Activated T-cell treated with anti-CD3 and anti-CD28 coated beads, Interleukin-2, amount 50 U/mL, for 4 hours (primary cell): ENCODE measurements at regions not wholly inside any gene's neighbourhood (a gene's known extent, or its start where the extent isn't known, plus 50 kb on each side); places are given as distances from the start of the nearest gene placed in this dataset.

Experiments used
- ATAC-seq, 2 donors: fragments of 200-7000 bp; cut with Tn5 transposase; one replicate each; pipeline ENCODE4 v1.10.0; 2021
- DNase-seq: peaks from one replicate; pipeline ENCODE4 v3.0.0-alpha.2; 2020
- H3K27me3 Mint-ChIP-seq: one replicate; pipeline ENCODE4 v1.8.0; 2021; ENCODE audit warnings: low read depth, mixed read lengths
- H3K36me3 Mint-ChIP-seq: one replicate; pipeline ENCODE4 v1.8.0; 2022; ENCODE audit warnings: mixed read lengths; ENCODE audit not compliant: insufficient read depth
- H3K4me1 Mint-ChIP-seq: one replicate; pipeline ENCODE4 v1.8.0; 2021; ENCODE audit warnings: low read depth, mixed read lengths
- H3K4me3 Mint-ChIP-seq: one replicate; pipeline ENCODE4 v1.8.0; 2021; ENCODE audit warnings: mild to moderate bottlenecking, moderate library complexity, mixed read lengths
- H3K9me3 Mint-ChIP-seq: one replicate; pipeline ENCODE4 v1.8.0; 2021; ENCODE audit warnings: mixed read lengths

DNA sequence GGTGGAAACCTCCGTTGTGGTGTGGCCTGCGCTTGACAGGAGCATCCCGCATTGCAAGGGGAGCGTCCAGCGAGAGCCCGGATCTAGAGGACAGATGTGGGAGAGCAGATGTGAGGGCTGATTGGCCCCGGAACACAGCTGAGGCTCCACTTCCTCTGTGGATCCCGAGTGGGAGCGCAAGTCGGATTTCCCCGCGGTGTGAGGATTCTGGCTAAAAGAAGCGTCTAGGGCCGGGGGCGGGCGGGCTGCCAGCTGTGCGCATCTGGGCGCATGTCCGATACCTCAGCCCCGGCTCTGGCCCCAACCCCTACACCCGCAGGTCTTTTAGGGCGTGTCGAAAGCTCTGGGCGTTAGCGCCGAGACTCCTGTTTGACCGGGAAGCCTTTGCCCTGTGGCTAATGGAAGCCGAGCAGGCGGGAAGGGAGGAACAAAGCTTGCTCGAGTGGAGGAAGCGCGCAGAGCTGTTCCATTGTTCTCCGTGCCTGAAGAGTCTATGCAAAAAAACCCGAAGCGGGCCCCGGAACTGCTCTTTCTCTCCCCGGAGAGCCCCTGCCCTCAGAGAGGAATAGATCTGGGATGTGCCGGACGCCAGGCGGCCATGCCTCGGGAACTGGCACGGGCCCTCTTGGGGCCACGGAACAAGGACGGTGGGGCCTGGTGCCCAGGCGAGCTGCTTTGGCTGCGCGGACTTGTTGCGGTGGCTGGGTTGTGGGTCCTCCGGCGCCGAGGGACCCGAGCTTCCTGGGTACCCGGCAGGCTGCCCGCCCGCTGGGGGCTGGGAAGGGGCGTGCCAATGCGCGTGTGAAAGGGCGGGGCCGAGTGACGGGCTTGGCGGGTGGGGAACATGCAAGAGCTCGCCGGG is 111.1 kb downstream of the NAV1 start:
- peaks cover 36% of the 10 kb centered on the region for H3K27me3 Mint-ChIP-seq
- H3K36me3 Mint-ChIP-seq: no peaks in the 10 kb centered on the region
- H3K4me3 Mint-ChIP-seq: no peak overlapping the region
- no peak for DNase-seq
- no peaks in the 10 kb centered on the region for H3K4me1 Mint-ChIP-seq
- ATAC-seq: no peak
- H3K9me3 Mint-ChIP-seq: no peaks in the 10 kb centered on the region

DNA sequence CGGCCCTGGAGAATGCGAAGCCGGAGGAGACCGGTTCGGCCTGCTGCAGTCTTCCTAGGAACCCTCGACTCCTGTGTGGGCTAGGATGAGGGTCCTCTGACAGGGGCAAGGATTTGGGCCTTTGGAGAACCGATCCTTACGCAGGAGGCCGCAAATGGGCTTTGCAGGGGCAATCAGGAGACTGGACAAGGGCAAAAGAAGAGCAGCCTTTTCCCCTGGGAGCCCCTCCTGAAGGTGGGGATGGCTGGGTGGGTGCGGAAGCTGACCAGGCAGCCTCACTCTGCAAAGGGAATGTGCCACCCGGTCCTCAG is 111.7 kb downstream of the NAV1 start:
- Mint-ChIP-seq H3K4me1 (no peaks in the 10 kb centered on the region), H3K36me3 (no peaks in the 10 kb centered on the region), H3K27me3 (peaks cover 36% of the 10 kb centered on the region), H3K4me3 (no peak overlapping the region), H3K9me3 (no peaks in the 10 kb centered on the region)
- DNase-seq (no peak), ATAC-seq (no peak)

DNA sequence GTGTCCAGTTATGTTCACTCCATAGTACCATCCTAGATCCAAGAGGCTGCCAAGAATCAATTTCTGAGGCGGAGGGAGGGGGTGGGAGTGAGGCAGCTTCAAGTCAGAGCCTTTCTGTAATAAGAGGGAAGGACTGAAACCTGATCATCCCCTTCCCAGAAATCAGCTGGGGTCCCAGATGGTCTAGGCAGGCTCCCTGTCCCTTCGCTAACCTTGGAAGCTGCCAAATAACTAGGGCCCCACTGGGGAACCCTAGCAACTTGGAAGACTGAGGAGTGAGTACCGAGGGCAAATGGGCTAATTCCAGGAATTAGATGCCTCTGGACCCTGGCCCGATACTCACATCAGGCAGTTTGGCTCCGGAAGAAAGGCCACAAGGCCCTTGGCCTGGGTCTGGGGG is 113.3 kb downstream of the NAV1 start:
- ATAC-seq (no peak), DNase-seq (no peak)
- Mint-ChIP-seq H3K4me1 (no peaks in the 10 kb centered on the region), H3K9me3 (no peaks in the 10 kb centered on the region), H3K36me3 (no peaks in the 10 kb centered on the region), H3K27me3 (peaks cover 26% of the 10 kb centered on the region), H3K4me3 (no peak overlapping the region)

DNA sequence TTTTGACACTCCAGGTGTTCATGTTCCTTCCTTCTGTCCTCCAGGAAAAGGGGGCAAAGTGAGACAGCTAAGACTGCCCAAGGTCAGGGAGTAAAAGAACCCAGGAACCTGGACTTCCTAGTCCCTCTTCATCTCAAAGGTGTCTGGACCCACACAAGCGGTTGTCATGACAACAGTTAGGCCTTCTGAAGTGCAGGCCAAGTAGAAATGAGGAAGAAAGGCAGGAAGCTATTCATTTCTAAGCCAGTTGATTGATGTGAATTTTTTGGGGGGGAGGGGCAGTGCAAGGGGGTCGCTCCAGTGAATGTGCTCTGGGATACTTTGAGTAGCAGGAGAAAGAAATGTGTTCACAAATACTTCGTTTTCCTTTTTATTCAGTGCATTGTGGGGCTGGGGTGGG is 114.3 kb downstream of the NAV1 start:
- DNase-seq (no peak), ATAC-seq (no peak)
- Mint-ChIP-seq H3K27me3 (peaks cover 16% of the 10 kb centered on the region), H3K9me3 (no peaks in the 10 kb centered on the region), H3K36me3 (no peaks in the 10 kb centered on the region), H3K4me1 (no peaks in the 10 kb centered on the region), H3K4me3 (no peak overlapping the region)

DNA sequence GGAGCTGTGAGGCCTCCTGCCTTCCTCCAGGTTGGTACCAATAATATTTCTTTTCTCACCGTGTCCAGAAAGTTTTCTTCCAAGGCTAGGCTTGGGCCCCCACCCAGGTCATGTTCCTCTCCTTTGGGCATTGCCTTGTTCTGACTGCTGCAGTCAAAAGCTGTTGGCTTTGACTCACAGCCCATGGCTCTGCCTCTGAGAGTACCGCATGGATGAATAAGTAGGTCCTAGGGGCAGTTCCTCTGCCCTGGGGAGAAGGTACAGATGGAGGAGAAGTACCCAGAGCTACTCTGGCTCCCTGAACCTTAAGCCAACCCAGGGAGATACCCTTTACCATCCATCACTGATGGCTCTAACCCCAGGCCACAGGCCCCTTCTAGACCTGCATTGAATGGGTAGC is 115.0 kb downstream of the NAV1 start:
- H3K36me3 Mint-ChIP-seq: no peaks in the 10 kb centered on the region
- no peak overlapping the region for H3K4me3 Mint-ChIP-seq
- no peaks in the 10 kb centered on the region for H3K9me3 Mint-ChIP-seq
- H3K4me1 Mint-ChIP-seq: no peaks in the 10 kb centered on the region
- no peak for DNase-seq
- H3K27me3 Mint-ChIP-seq: peaks cover 14% of the 10 kb centered on the region
- no peak for ATAC-seq

DNA sequence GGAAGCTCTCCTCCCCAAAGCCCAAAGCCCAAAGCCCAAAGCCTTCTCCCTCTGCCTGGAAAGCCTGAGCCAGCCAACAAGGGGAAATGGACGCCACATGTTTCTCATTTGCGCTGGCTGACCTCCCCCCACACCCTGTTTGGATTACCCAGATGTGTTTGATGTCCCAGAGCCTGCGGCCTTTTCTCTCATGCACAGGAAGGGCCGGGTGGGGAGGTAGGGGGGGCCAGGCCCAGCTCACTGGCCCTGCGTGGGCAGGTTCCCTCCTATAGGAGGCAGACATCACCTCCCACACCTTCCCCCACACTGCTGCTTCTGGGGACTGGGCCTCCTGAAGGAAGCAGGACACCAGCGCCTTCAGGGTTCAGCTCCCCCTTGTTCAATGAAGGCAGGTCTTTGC is 116.3 kb downstream of the NAV1 start:
- peaks cover 8% of the 10 kb centered on the region for H3K27me3 Mint-ChIP-seq
- H3K4me3 Mint-ChIP-seq: no peak overlapping the region
- H3K9me3 Mint-ChIP-seq: no peaks in the 10 kb centered on the region
- no peaks in the 10 kb centered on the region for H3K36me3 Mint-ChIP-seq
- no peak for DNase-seq
- ATAC-seq: no peak
- H3K4me1 Mint-ChIP-seq: no peaks in the 10 kb centered on the region

DNA sequence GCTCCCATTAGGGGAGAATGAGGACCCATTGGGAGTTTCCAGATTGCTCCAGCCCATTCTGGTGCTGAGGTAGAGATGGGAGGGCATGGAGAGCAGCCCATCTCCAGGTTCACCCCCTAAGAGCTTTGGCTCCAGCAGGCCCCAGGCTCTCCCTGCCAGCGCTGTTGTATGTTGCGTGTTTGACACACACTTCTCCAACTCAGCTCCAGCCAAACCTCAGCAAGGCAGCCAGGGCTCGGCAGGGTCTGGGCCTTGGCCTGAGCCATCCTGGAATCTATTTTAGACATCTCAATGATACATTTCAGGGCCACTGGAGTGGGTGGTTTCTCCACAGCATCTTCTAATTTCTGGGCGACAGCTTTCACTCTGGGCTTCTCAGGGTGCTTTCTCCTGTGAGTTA is 117.0 kb downstream of the NAV1 start:
- Mint-ChIP-seq H3K4me1 (no peaks in the 10 kb centered on the region), H3K27me3 (peaks cover 3% of the 10 kb centered on the region), H3K36me3 (no peaks in the 10 kb centered on the region), H3K9me3 (no peaks in the 10 kb centered on the region), H3K4me3 (no peak overlapping the region)
- ATAC-seq: no peak
- DNase-seq: no peak

DNA sequence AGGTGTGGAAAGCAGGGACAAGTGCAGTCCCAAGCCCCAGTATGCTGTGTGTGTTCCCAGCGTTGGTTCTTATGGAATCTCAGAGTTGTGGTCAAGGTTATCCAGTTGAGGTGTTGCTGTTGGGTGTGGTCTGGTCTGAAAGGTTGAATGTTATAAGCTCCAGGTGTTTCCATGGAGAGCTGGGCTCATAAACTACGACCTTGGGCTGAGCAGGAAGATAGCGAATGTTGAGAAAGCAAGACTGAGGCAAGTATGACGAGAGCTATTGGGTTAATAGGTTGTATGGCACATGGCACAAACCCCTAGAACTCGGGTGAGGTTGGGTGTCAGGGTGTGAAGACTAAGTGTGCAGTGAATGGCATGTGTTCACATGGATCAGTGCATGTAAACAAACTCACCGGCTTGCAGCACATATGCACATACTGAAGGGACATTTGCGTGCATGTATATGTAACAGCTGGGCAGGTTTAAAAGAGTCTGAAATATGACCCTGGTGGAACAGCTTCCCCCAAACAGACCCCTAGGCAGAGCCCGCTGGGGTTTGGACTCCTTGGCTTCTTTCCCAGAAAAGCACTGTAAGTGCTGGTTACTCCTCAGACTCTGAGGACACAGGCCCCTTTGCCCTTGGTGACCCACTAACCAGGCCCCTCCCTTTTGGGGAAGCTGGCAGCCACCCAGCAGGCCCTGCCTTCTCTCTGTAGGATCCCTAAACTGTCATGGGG is 117.5 kb downstream of the NAV1 start:
- no peaks in the 10 kb centered on the region for H3K4me1 Mint-ChIP-seq
- no peak overlapping the region for H3K4me3 Mint-ChIP-seq
- ATAC-seq: no peak
- H3K36me3 Mint-ChIP-seq: no peaks in the 10 kb centered on the region
- DNase-seq: no peak
- H3K27me3 Mint-ChIP-seq: peaks cover 2% of the 10 kb centered on the region
- no peaks in the 10 kb centered on the region for H3K9me3 Mint-ChIP-seq

DNA sequence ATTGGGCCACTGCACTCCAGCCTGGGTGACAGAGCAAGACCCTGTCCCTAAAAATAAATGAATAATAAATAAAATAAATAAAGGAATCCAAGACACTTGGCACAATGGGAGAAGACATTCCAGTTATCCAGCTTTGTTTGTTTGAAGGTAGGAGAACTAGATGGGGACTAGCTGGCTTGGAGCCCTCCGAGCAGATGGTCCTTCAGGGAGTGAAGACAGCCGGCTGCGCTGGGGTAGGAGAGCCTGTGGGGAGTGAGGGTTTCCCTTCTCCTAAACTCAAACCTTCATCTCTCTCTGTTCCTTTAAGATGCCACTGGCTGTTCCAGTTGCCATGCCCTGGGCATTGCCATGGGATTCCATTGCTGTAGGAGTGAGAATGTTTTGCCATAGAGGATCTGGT is 120.6 kb downstream of the NAV1 start:
- Mint-ChIP-seq H3K4me1 (no peaks in the 10 kb centered on the region), H3K9me3 (no peaks in the 10 kb centered on the region), H3K4me3 (no peak overlapping the region), H3K27me3 (peaks cover 3% of the 10 kb centered on the region), H3K36me3 (no peaks in the 10 kb centered on the region)
- ATAC-seq: no peak
- no peak for DNase-seq

DNA sequence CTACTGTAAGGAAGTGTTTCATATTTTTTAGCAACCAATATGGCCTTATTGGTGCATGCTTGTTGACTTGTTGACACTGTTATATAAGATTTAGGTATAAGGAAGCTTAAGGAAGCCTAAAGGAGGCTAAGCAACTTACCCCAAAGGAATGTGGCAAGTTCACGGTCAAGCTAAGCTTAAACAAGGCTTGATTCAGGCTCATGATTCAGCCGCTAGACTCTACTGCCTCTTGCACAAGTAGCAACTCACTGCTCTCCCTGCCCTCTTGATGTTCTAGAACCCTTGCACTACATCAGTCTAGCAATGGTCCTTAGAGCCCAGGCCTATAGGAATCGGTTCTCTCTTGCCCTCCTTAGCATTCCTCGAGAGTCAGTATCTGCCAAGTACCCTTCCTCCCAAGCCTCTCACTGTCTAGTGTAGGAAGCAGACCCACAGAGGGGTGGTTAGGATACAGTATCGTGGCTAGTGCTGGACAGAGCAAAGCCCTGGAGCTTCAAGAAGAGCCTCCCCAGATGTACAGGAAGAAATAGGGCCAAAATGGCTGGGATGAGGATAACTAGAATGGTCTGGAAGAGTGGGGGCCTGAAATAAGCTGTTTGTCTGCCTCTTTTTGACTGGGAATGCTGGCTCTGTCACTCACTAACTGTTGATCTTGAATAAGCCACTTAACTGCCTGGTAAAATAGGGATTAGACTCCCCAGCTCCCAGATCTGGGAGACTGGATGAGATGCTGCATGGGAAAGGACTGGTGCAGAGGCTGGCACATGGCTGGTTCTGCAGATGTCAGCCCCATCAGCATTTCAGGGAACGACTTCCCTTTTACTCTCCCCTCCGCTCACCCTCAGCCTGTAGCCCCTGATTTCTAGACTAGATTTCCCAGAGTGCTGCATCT is 122.2 kb downstream of the NAV1 start:
- ATAC-seq (no peak), DNase-seq (no peak)
- Mint-ChIP-seq H3K36me3 (no peaks in the 10 kb centered on the region), H3K4me1 (no peaks in the 10 kb centered on the region), H3K9me3 (no peaks in the 10 kb centered on the region), H3K4me3 (no peak overlapping the region), H3K27me3 (peaks cover 3% of the 10 kb centered on the region)

DNA sequence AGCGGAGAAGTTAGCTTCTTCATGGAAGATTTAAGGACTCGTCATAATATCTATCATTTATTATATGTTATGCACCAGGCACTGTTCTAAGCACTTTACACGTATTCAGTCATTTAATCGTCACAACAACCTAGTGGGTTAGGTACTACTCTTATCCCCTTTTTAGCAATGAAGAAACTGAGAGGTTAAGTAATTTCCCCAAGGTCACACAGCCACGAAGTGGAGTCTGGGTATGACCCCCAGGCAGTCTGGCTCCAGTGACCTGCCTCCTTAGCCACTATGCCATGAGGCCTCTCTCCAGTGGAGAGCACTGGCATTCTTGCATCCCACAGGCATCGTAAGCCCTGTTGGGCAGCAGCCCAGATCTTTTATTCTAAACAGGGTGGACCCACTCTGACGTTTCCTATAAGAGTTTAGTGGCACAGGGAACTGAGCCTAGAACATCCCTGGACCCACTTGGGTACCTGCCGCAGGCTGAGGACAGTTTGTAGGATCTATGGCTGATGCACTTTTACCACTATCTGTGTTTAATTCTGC is 123.0 kb downstream of the NAV1 start:
- ATAC-seq (no peak), DNase-seq (no peak)
- H3K4me1 Mint-ChIP-seq: no peaks in the 10 kb centered on the region
- H3K9me3 Mint-ChIP-seq: no peaks in the 10 kb centered on the region
- no peak overlapping the region for H3K4me3 Mint-ChIP-seq
- peaks cover 3% of the 10 kb centered on the region for H3K27me3 Mint-ChIP-seq
- H3K36me3 Mint-ChIP-seq: no peaks in the 10 kb centered on the region

DNA sequence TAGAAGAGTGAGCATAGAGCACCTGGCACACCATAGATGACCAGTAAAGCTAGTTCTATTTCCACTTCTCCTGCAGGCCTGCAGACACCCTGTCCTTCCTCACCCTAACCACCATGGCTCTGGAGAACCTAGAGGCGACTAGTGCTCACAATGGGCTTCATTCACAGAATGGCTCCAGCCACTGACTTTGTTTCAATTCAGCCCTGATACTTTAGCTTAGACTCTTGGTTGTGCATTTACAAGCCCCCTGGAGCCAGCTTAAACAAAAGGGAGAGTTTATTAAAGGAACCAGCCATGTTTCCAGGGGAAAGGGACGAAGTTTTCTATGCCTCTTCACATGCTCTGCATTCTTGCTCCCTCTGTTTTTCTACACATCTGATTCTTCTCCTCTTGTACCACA is 123.7 kb downstream of the NAV1 start:
- Mint-ChIP-seq H3K4me1 (no peaks in the 10 kb centered on the region), H3K4me3 (no peak overlapping the region), H3K9me3 (no peaks in the 10 kb centered on the region), H3K36me3 (no peaks in the 10 kb centered on the region), H3K27me3 (peaks cover 3% of the 10 kb centered on the region)
- no peak for ATAC-seq
- DNase-seq: no peak

DNA sequence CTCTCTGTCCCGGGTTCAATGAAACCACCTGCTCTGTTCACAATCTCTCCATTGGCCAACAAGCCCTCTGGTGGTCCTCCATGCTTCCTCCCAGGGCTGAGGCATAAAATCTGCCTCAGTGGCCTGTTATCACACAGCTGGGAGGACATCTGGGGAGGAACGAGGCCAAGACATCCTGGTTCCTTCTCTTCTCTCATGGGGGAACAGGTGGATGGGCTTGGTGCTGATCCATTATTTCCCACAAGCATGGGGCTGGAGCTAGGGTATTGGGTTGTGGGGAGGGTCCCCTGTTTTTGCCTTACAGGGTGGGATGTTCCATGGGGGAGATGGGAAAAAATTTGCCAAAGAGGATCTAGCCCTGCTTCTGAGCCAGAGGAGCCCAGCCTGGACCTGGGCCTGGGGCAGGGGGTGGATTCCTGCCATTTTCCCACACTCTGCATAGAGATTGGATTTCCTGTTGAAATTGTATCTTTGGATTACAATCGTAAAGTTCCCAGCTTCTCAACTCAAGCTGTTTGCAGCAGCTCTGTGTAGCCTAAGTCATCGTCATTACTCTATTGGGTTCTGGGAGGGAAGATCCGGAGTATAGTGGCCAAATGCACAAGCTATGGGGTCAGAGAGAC is 124.7 kb downstream of the NAV1 start:
- DNase-seq (no peak), ATAC-seq (no peak)
- no peaks in the 10 kb centered on the region for H3K4me1 Mint-ChIP-seq
- H3K27me3 Mint-ChIP-seq: peaks cover 3% of the 10 kb centered on the region
- no peak overlapping the region for H3K4me3 Mint-ChIP-seq
- H3K36me3 Mint-ChIP-seq: no peaks in the 10 kb centered on the region
- no peaks in the 10 kb centered on the region for H3K9me3 Mint-ChIP-seq

DNA sequence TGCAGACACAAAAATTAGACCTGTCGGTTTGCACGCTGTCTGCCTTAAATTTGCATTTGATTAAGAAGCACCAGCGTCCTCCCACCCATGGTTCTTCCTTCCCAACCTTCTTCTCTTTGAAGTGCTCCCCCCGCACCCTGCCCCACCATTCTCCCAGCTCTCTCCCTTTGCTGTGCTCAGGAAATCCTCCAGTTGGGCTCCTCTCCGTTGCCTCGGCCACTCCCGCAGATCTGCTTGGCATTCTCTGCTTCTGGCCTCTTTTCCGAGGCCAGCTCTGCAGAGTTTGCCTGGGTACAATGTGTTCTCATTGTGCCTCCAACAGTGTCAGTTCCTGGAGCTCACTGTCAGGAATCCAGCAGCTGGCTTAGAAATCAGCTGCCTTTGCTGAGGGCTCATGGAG is 126.1 kb downstream of the NAV1 start:
- H3K4me1 Mint-ChIP-seq: no peaks in the 10 kb centered on the region
- no peak for DNase-seq
- H3K27me3 Mint-ChIP-seq: peaks cover 3% of the 10 kb centered on the region
- ATAC-seq: no peak
- no peaks in the 10 kb centered on the region for H3K36me3 Mint-ChIP-seq
- no peak overlapping the region for H3K4me3 Mint-ChIP-seq
- no peaks in the 10 kb centered on the region for H3K9me3 Mint-ChIP-seq
